Loucy (cell line): ENCODE measurements at regions not wholly inside any gene's neighbourhood (a gene's known extent, or its start where the extent isn't known, plus 50 kb on each side); places are given as distances from the start of the nearest gene placed in this dataset.

Source experiments
- H2AFZ ChIP-seq: fragments of 200-600 bp; sonication (generic); 2 replicates; pipeline ENCODE4 v1.6.0; 2016; ENCODE audit warnings: antibody characterized with exemption, mild to moderate bottlenecking, low read length, moderate library complexity
- H3F3A ChIP-seq: fragments of 200-600 bp; 2 replicates; pipeline ENCODE4 v1.6.0; 2016; ENCODE audit warnings: antibody characterized with exemption, low read depth, mild to moderate bottlenecking
- H3K27me3 ChIP-seq: fragments of 200-600 bp; sonication (generic); 2 replicates; pipeline ENCODE4 v1.6.1; 2014; ENCODE audit warnings: low read length, mild to moderate bottlenecking; ENCODE audit not compliant: insufficient read depth, poor library complexity, severe bottlenecking
- H3K36me3 ChIP-seq: fragments of 200-600 bp; sonication (generic); 2 replicates; pipeline ENCODE4 v1.6.1; 2016; ENCODE audit warnings: low read length; ENCODE audit not compliant: insufficient read depth
- H3K4me1 ChIP-seq: fragments of 200-600 bp; sonication (generic); 2 replicates; pipeline ENCODE4 v1.5.1; 2014; ENCODE audit warnings: low read length, mild to moderate bottlenecking; ENCODE audit not compliant: insufficient read depth, poor library complexity, severe bottlenecking
- H3K4me2 ChIP-seq: fragments of 200-600 bp; sonication (generic); 2 replicates; pipeline ENCODE4 v1.6.0; 2014; ENCODE audit warnings: antibody characterized with exemption, low read length, low read depth, mild to moderate bottlenecking; ENCODE audit not compliant: poor library complexity, severe bottlenecking
- H3K4me3 ChIP-seq: fragments of 200-600 bp; sonication (generic); 2 replicates; pipeline ENCODE4 v1.5.1; 2014; ENCODE audit warnings: low read length, mild to moderate bottlenecking, mixed read lengths; ENCODE audit not compliant: poor library complexity, severe bottlenecking
- H3K79me2 ChIP-seq: fragments of 200-600 bp; sonication (generic); 2 replicates; pipeline ENCODE4 v1.6.1; 2014; ENCODE audit warnings: low read length; ENCODE audit not compliant: insufficient read depth
- H3K9ac ChIP-seq: fragments of 200-600 bp; sonication (generic); 2 replicates; pipeline ENCODE4 v1.6.0; 2014; ENCODE audit warnings: mild to moderate bottlenecking, low read depth, low read length, moderate library complexity; ENCODE audit not compliant: poor library complexity, severe bottlenecking
- H3K9me2 ChIP-seq: fragments of 200-600 bp; sonication (generic); replicated peaks from 2 replicates; pipeline ENCODE4 v1.6.1; 2016; ENCODE audit warnings: low read depth, low read length, mixed read lengths
- H3K9me3 ChIP-seq: fragments of 200-600 bp; sonication (generic); 2 replicates; pipeline ENCODE4 v1.6.1; 2014; ENCODE audit warnings: mild to moderate bottlenecking, antibody characterized with exemption, low read length, low read depth; ENCODE audit not compliant: insufficient read depth
- H4K20me1 ChIP-seq: fragments of 200-600 bp; sonication (generic); 2 replicates; pipeline ENCODE4 v1.6.0; 2014; ENCODE audit warnings: antibody characterized with exemption, low read length, mild to moderate bottlenecking; ENCODE audit not compliant: insufficient read depth, poor library complexity, severe bottlenecking
- EZH2phosphoT487 ChIP-seq: fragments of 200-600 bp; IDR thresholded peaks from 2 replicates; pipeline ENCODE4 v1.6.1; 2018; ENCODE audit warnings: antibody characterized with exemption, mild to moderate bottlenecking, moderate library complexity, borderline replicate concordance
- TF ChIP-seq, protein P1 (sequence below): fragments of 200-600 bp; sonication (generic); conservative IDR thresholded peaks from 2 replicates; pipeline ENCODE4 v1.5.1; 2014; ENCODE audit warnings: mild to moderate bottlenecking, antibody characterized with exemption, low read length

DNA sequence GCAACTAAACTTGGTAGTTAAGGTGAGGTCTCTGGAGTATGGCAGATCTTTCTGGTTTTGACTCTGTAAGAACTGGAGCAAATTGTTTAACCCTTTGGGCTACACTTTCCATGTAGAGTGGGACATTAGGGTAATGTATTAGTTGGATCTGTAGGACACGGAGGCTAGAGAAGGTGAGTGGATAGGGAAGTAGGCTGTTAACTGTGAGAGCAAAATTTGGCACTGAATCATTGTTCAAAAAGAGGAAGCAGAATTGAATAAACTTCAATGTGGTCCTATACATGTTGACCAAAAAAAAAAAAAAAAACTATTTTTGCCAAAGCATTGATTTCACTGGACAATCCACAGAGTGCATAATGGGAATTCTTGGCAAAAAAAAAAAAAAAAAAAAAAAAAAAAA is 370.2 kb upstream of the CHORDC1 start:
- no peak overlapping the region for H3K4me3 ChIP-seq
- no peak for TF ChIP-seq EZH2phosphoT487
- TF ChIP-seq, protein P1, sequence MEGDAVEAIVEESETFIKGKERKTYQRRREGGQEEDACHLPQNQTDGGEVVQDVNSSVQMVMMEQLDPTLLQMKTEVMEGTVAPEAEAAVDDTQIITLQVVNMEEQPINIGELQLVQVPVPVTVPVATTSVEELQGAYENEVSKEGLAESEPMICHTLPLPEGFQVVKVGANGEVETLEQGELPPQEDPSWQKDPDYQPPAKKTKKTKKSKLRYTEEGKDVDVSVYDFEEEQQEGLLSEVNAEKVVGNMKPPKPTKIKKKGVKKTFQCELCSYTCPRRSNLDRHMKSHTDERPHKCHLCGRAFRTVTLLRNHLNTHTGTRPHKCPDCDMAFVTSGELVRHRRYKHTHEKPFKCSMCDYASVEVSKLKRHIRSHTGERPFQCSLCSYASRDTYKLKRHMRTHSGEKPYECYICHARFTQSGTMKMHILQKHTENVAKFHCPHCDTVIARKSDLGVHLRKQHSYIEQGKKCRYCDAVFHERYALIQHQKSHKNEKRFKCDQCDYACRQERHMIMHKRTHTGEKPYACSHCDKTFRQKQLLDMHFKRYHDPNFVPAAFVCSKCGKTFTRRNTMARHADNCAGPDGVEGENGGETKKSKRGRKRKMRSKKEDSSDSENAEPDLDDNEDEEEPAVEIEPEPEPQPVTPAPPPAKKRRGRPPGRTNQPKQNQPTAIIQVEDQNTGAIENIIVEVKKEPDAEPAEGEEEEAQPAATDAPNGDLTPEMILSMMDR: no peak
- no peaks in the 10 kb centered on the region for H3K9me3 ChIP-seq
- no peaks in the 10 kb centered on the region for H4K20me1 ChIP-seq
- H3K9me2 ChIP-seq: no peaks in the 10 kb centered on the region
- no peaks in the 10 kb centered on the region for H3K36me3 ChIP-seq
- no peak overlapping the region for H3K4me2 ChIP-seq
- H3K27me3 ChIP-seq: no peaks in the 10 kb centered on the region
- H3K4me1 ChIP-seq: no peaks in the 10 kb centered on the region
- no peak overlapping the region for H2AFZ ChIP-seq
- H3K9ac ChIP-seq: no peak overlapping the region
- no peaks in the 10 kb centered on the region for H3K79me2 ChIP-seq
- no peaks in the 10 kb centered on the region for H3F3A ChIP-seq

DNA sequence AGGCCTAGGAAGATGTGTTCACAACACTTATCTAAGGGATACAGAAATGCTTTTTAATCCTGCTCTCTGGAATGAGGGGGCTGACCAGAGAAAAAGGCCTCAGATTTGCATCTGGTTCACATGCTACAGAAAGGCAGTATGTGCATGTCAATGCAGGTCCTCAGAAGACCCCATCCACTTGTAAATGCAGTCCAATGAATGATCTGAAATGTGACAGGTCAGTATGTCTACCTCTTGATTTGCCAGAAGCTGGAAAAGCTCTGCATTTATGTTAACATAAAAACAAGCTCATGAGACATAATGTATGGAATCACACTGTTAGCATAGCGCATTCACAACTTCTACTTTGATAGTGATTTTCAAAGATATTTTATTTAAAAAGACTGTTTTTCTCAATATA is 367.4 kb upstream of the CHORDC1 start:
- no peak overlapping the region for H3K4me2 ChIP-seq
- no peaks in the 10 kb centered on the region for H3K27me3 ChIP-seq
- no peak overlapping the region for H2AFZ ChIP-seq
- no peaks in the 10 kb centered on the region for H3K4me1 ChIP-seq
- no peaks in the 10 kb centered on the region for H4K20me1 ChIP-seq
- H3K79me2 ChIP-seq: no peaks in the 10 kb centered on the region
- no peak overlapping the region for H3K9ac ChIP-seq
- H3K36me3 ChIP-seq: no peaks in the 10 kb centered on the region
- H3K9me3 ChIP-seq: no peaks in the 10 kb centered on the region
- H3K4me3 ChIP-seq: no peak overlapping the region
- H3K9me2 ChIP-seq: no peaks in the 10 kb centered on the region
- TF ChIP-seq, protein P1: no peak
- no peak for TF ChIP-seq EZH2phosphoT487
- no peaks in the 10 kb centered on the region for H3F3A ChIP-seq

DNA sequence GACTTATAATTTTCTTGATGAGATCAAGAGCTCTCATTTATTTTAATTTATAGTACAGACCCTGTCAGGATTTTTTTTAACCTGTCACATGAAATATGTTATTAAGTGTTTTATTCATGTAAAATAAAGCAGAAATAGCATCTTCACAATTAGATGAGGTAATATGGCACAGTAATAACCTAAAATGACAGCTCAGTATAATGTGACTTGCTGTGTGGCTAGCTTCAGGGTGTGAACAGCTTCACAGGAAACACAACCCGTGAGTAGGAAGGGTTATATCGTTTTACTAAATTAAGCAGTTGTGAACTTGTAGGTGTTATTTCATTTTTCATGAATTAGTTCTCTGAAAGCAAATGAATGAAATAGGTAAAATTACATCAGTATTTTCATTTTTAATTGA is 366.9 kb upstream of the CHORDC1 start:
- H3K27me3 ChIP-seq: no peaks in the 10 kb centered on the region
- H3K9me2 ChIP-seq: no peaks in the 10 kb centered on the region
- no peaks in the 10 kb centered on the region for H3K36me3 ChIP-seq
- H2AFZ ChIP-seq: no peak overlapping the region
- TF ChIP-seq, protein P1: no peak
- no peak for TF ChIP-seq EZH2phosphoT487
- no peak overlapping the region for H3K9ac ChIP-seq
- H3K4me1 ChIP-seq: no peaks in the 10 kb centered on the region
- H3K4me3 ChIP-seq: no peak overlapping the region
- no peaks in the 10 kb centered on the region for H3K79me2 ChIP-seq
- H3K9me3 ChIP-seq: no peaks in the 10 kb centered on the region
- H3F3A ChIP-seq: no peaks in the 10 kb centered on the region
- no peak overlapping the region for H3K4me2 ChIP-seq
- H4K20me1 ChIP-seq: no peaks in the 10 kb centered on the region
